HepG2 (cell line): ENCODE measurements at regions not wholly inside any gene's neighbourhood (a gene's known extent, or its start where the extent isn't known, plus 50 kb on each side); places are given as distances from the start of the nearest gene placed in this dataset.

Source experiments
- ATAC-seq: fragments of 200-7000 bp; cut with Tn5 transposase; 3 replicates; pipeline ENCODE4 v1.9.1; 2020; ENCODE audit warnings: mild to moderate bottlenecking, moderate library complexity
- BruUV-seq: library from RNA; stranded (reverse); fragments of 400-500 nt; replicated peaks from 2 replicates; lab custom pipeline; 2021; lab: Mats Ljungman, UMichigan
- CTCF ChIA-PET: fragments of 300-600 bp; formaldehyde crosslinking; extraction: SDS; loops from one replicate; lab custom pipeline; 2021; ENCODE audit warnings: low total read pairs, inconsistent platforms, low intra/inter-chr PET ratio; lab: Yijun Ruan, JAX
- POLR2A ChIA-PET: fragments of 350-600 bp; sonication (Branson Sonifier 250); formaldehyde crosslinking; loops from one replicate; lab custom pipeline; 2020; ENCODE audit warnings: antibody characterized with exemption, inconsistent platforms; lab: Yijun Ruan, JAX
- DNase-seq: peaks from one replicate; pipeline ENCODE4 v3.0.0-alpha.2; 2015; ENCODE audit warnings: low spot score
- FAIRE-seq: peaks from 3 replicates; lab custom pipeline; 2011; peaks lifted over from hg19 to GRCh38; lab: Jason Lieb, UNC
- H2AFZ ChIP-seq: one replicate; pipeline ENCODE4 v1.6.1; 2011; ENCODE audit warnings: low read length, inconsistent platforms
- H3K27ac ChIP-seq: fragments of 300-600 bp; 3 replicates; pipeline ENCODE4 v1.8.0; 2011; ENCODE audit warnings: mixed run types, mild to moderate bottlenecking, mixed read lengths, low read length, inconsistent platforms; ENCODE audit not compliant: insufficient read depth; ENCODE audit errors: extremely low read length
- H3K27me3 ChIP-seq, 2 experiments: fragments of 200-600 bp in 1 of 2; 2 replicates in 1 of 2; 3 replicates in 1 of 2; pipeline versions ENCODE4 v1.6.0 to v1.8.0; 2011; ENCODE audit warnings: low read length in 2 of 2, mild to moderate bottlenecking in 2 of 2, moderate library complexity in 2 of 2, inconsistent platforms in 1 of 2; ENCODE audit not compliant: insufficient read depth in 2 of 2, control insufficient read depth in 1 of 2
- H3K36me3 ChIP-seq, 2 experiments: fragments of 200-600 bp in 1 of 2; replicated peaks in 1 of 2; 2 replicates in 1 of 2; 3 replicates in 1 of 2; pipeline versions ENCODE4 v1.5.1 to v1.8.0; 2011; ENCODE audit warnings: low read length in 2 of 2, inconsistent platforms in 1 of 2; ENCODE audit not compliant: insufficient read depth in 2 of 2, control insufficient read depth in 1 of 2
- H3K4me1 ChIP-seq: 2 replicates; pipeline ENCODE4 v1.5.1; 2012; ENCODE audit warnings: low read length, inconsistent platforms; ENCODE audit not compliant: insufficient read depth
- H3K4me2 ChIP-seq: 2 replicates; pipeline ENCODE4 v1.6.0; 2011; ENCODE audit warnings: low read depth, low read length, inconsistent platforms
- H3K4me3 ChIP-seq, 3 experiments: fragments of 200-600 bp in 1 of 3; sonication (generic), shearing (Covaris generic) in 1 of 3; replicated peaks in 1 of 3; 2 replicates each; pipeline ENCODE4 v1.5.1; 2011 to 2016; ENCODE audit warnings: low read length in 3 of 3, inconsistent platforms in 2 of 3, low read depth in 2 of 3, mild to moderate bottlenecking in 2 of 3, control low read depth in 1 of 3, mixed read lengths in 1 of 3; ENCODE audit not compliant: insufficient read depth in 1 of 3
- H3K79me2 ChIP-seq: one replicate; pipeline ENCODE4 v1.6.1; 2011; ENCODE audit warnings: low read length, inconsistent platforms; ENCODE audit not compliant: insufficient read depth
- H3K9ac ChIP-seq: 2 replicates; pipeline ENCODE4 v1.6.0; 2011; ENCODE audit warnings: mild to moderate bottlenecking, low read depth, low read length, inconsistent platforms; ENCODE audit not compliant: insufficient read depth
- H3K9me3 ChIP-seq: 2 replicates; pipeline ENCODE4 v1.5.1; 2012; ENCODE audit warnings: mild to moderate bottlenecking, low read length
- H4K20me1 ChIP-seq: 2 replicates; pipeline ENCODE4 v1.6.0; 2011; ENCODE audit warnings: inconsistent platforms, mild to moderate bottlenecking, low read length, moderate library complexity; ENCODE audit not compliant: insufficient read depth
- E2F5 ChIP-seq: sonication (generic); formaldehyde crosslinking; conservative IDR thresholded peaks from 2 replicates; pipeline ENCODE4 v1.4.0; 2020; ENCODE audit warnings: missing genetic modification reagents
- FOXO4 ChIP-seq: sonication (generic); formaldehyde crosslinking; conservative IDR thresholded peaks from 2 replicates; pipeline ENCODE4 v1.8.1; 2023; ENCODE audit warnings: missing genetic modification reagents
- IRX3 ChIP-seq: sonication (generic); formaldehyde crosslinking; IDR thresholded peaks from 2 replicates; pipeline ENCODE4 v1.8.1; 2023; ENCODE audit warnings: mild to moderate bottlenecking, low read depth, missing genetic modification reagents, borderline replicate concordance
- ISX ChIP-seq: sonication (generic); formaldehyde crosslinking; conservative IDR thresholded peaks from 2 replicates; pipeline ENCODE4 v1.5.0; 2020; ENCODE audit warnings: missing genetic modification reagents
- JUNB ChIP-seq: sonication (generic); formaldehyde crosslinking; IDR thresholded peaks from 2 replicates; pipeline ENCODE4 v1.8.0; 2022; ENCODE audit warnings: missing genetic modification reagents, mild to moderate bottlenecking, borderline replicate concordance
- SMAD3 ChIP-seq: sonication (generic); formaldehyde crosslinking; IDR thresholded peaks from 2 replicates; pipeline ENCODE4 v1.4.0; 2020; ENCODE audit warnings: missing genetic modification reagents
- SNRNP70 ChIP-seq: fragments of 200-400 bp; formaldehyde crosslinking; IDR thresholded peaks from 2 replicates; pipeline ENCODE4 v1.6.1; 2017; ENCODE audit warnings: mild to moderate bottlenecking, low read depth, low read length, moderate library complexity
- STAG1 ChIP-seq: sonication (generic); formaldehyde crosslinking; IDR thresholded peaks from 2 replicates; pipeline ENCODE4 v1.4.0; 2020; ENCODE audit warnings: missing genetic modification reagents
- ZNF101 ChIP-seq: sonication (generic); formaldehyde crosslinking; IDR thresholded peaks from 2 replicates; pipeline ENCODE4 v1.4.0; 2020; ENCODE audit warnings: mild to moderate bottlenecking, low read depth, missing genetic modification reagents, borderline replicate concordance
- ZNF260 ChIP-seq: sonication (generic); formaldehyde crosslinking; IDR thresholded peaks from 2 replicates; pipeline ENCODE4 v1.4.0; 2020; ENCODE audit warnings: missing genetic modification reagents, low read depth, mild to moderate bottlenecking, borderline replicate concordance
- ZNF274 ChIP-seq: sonication (generic); formaldehyde crosslinking; IDR thresholded peaks from 2 replicates; pipeline ENCODE4 v1.5.1; 2020; ENCODE audit warnings: mild to moderate bottlenecking, missing genetic modification reagents
- ZNF335 ChIP-seq: sonication (generic); formaldehyde crosslinking; IDR thresholded peaks from 2 replicates; pipeline ENCODE4 v1.4.0; 2020; ENCODE audit warnings: missing genetic modification reagents
- ZNF577 ChIP-seq: sonication (generic); formaldehyde crosslinking; IDR thresholded peaks from 2 replicates; pipeline ENCODE4 v1.4.0; 2020; ENCODE audit warnings: mild to moderate bottlenecking, low read depth, missing genetic modification reagents, borderline replicate concordance
- WGBS: methylation state at CpG from one replicate; pipeline ENCODE4 v1.1.6; 2017; ENCODE audit warnings: low lambda C conversion rate; 5-methylcytosine and 5-hydroxymethylcytosine counted together
- in situ Hi-C: cut with HindIII; loops from 2 replicates; pipeline ENCODE4 v1.10.0; 2017; ENCODE audit warnings: low pct_unique_long_range_greater_than_20kb; ENCODE audit not compliant: extremely low pct_ligation_motif_present
- intact Hi-C: fragments of 100-400 bp; cut with micrococcal nuclease; formaldehyde crosslinking; loops from one replicate; pipeline ENCODE4 v1.10.0; 2022; ENCODE audit not compliant: unreplicated experiment

DNA sequence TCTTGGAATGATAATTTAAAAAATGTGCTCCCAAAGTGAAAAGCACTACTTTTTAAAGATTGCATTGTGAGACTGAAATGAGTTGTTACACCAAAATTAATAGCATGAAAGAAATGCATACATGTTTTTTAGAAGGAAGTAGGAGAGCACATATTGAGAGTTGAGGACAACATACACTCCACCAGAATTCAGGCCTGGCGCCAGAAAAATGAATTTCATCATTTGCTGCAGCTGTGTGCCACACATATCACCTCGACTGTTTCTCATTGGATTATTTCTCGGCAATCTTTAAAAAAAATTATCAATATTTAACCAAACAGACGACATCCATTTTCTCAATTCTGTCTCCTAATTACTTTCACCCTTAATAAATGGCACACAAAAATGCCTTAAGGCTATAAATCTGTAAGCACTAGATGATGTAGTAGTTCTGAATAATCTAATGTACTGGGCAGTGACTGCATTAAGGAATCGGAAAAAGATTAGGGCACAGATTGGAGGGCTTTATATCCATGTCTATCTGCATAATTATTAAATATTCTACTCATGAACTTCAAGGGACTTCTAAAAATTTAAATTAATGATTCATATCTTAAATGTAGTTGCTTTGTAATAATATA lies 590.4 kb downstream of the NXPH1 start (continued):
- TF ChIP-seq ZNF101 (no peak), ZNF577 (CRISPR knock-in tag) (no peak), ZNF274 (CRISPR knock-in tag) (no peak)

GRCh38 chr7:9026121-9026520 lies 592.7 kb downstream of the NXPH1 start:
- no peak overlapping the region for H3K4me3 ChIP-seq
- H3K27ac ChIP-seq = no peak overlapping the region
- CTCF ChIA-PET = no interaction called here
- no peak overlapping the region for H2AFZ ChIP-seq
- H3K27me3 ChIP-seq = no peaks in the 10 kb centered on the region
- in situ Hi-C loops = no loop called here
- no TSS peak for BruUV-seq
- TF ChIP-seq JUNB (CRISPR knock-in tag) (no peak), ZNF335 (CRISPR knock-in tag) (no peak), FOXO4 (CRISPR knock-in tag) (no peak), IRX3 (CRISPR knock-in tag) (no peak), SNRNP70 (no peak), ISX (CRISPR knock-in tag) (no peak), STAG1 (no peak), E2F5 (no peak), SMAD3 (no peak), ZNF260 (CRISPR knock-in tag) (no peak)
- TF ChIP-seq, all 625 proteins: peak for 0
- POLR2A ChIA-PET = no interaction called here
- DNase-seq (no peak), FAIRE-seq (no peak), ATAC-seq (no peak)
- Histone ChIP-seq H3K36me3 (no peaks in the 10 kb centered on the region), H3K4me1 (no peaks in the 10 kb centered on the region), H4K20me1 (no peaks in the 10 kb centered on the region), H3K9ac (no peak overlapping the region), H3K79me2 (no peaks in the 10 kb centered on the region), H3K4me2 (no peak overlapping the region), H3K9me3 (peaks cover 35% of the 10 kb centered on the region; the same call in 1 of the 2 replicates)
- WGBS = 13% methylated on average over 5 of the region's 5 CpGs
- intact Hi-C loops = no loop called here
